Ascending aorta (tissue), 2 donors: ENCODE measurements at regions not wholly inside any gene's neighbourhood (a gene's known extent, or its start where the extent isn't known, plus 50 kb on each side); places are given as distances from the start of the nearest gene placed in this dataset.

Experiments used
- DNase-seq, 2 donors: peaks; one replicate each; pipeline ENCODE4 v3.0.0-alpha.2; 2019; ENCODE audit warnings: low spot score in 2 of 2
- H3K27ac ChIP-seq, 2 donors: fragments of 200-600 bp; sonication (generic); one replicate each; pipeline ENCODE4 v1.5.1; 2016 to 2017; ENCODE audit warnings: mild to moderate bottlenecking in 1 of 2
- H3K27me3 ChIP-seq: fragments of 200-600 bp; sonication (generic); one replicate; pipeline ENCODE4 v1.5.1; 2017
- H3K36me3 ChIP-seq, 2 donors: fragments of 200-600 bp; sonication (generic); one replicate each; pipeline ENCODE4 v1.5.1; 2016
- H3K4me1 ChIP-seq, 2 donors: fragments of 200-600 bp; sonication (generic); one replicate each; pipeline ENCODE4 v1.5.1; 2016 to 2017; ENCODE audit warnings: mild to moderate bottlenecking in 1 of 2
- H3K4me3 ChIP-seq, 2 donors: fragments of 200-600 bp; sonication (generic); one replicate each; pipeline ENCODE4 v1.5.1; 2016 to 2017; ENCODE audit warnings: mild to moderate bottlenecking in 1 of 2
- H3K9me3 ChIP-seq, 2 donors: fragments of 200-600 bp; sonication (generic); one replicate each; pipeline ENCODE4 v1.5.1; 2016
- CTCF ChIP-seq, 3 experiments: fragments of 200-600 bp in 2 of 3; fragments of 450-650 bp in 1 of 3; sonication (generic) in 2 of 3; IDR thresholded peaks; one replicate each; pipeline ENCODE4 v1.5.1; 2016 to 2019; ENCODE audit warnings: antibody characterized with exemption in 3 of 3, mild to moderate bottlenecking in 1 of 3, moderate library complexity in 1 of 3
- intact Hi-C: fragments of 100-400 bp; cut with DNase I; formaldehyde crosslinking; loops from one replicate; pipeline ENCODE4 v1.15.1; 2023

- Histone ChIP-seq H3K27ac (no peak overlapping the region), H3K36me3 (no peaks in the 10 kb centered on the region), H3K4me1 (no peaks in the 10 kb centered on the region), H3K27me3 (no peaks in the 10 kb centered on the region), H3K9me3 (no peaks in the 10 kb centered on the region), H3K4me3 (no peak overlapping the region)
- intact Hi-C loops: no loop called here
- no peak for DNase-seq
- no peak for TF ChIP-seq CTCF (IDR thresholded peaks at IDR 0.05)
Measured at GRCh38 chr16:79426663-79427062, 173.9 kb downstream of the MAF start.

DNA sequence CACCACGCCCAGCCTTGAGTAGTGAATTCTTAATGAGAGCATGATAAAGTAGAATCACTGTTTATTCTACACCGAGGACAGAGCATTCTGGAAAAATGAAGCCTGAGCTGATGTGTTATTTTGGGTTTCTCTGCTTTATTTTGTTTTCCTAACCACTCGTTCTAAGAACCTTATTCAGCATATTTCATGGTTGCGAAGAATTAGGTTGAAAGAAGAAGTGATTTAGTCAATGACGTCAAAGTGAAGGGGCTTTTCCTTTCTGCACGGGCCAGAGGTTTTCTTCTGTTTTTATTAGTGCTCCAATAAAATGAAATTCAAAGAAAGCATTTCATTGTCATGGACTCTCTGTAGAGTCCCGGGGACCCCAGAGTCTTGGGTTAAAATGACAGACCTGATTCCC, 178.5 kb downstream of the MAF start:
- no peaks in the 10 kb centered on the region for H3K27me3 ChIP-seq
- no peak for DNase-seq
- no peaks in the 10 kb centered on the region for H3K36me3 ChIP-seq
- H3K27ac ChIP-seq: no peak overlapping the region
- no peak overlapping the region for H3K4me3 ChIP-seq
- H3K9me3 ChIP-seq: no peaks in the 10 kb centered on the region
- intact Hi-C loops: no loop called here
- H3K4me1 ChIP-seq: no peaks in the 10 kb centered on the region
- no peak for TF ChIP-seq CTCF (IDR thresholded peaks at IDR 0.05)

DNA sequence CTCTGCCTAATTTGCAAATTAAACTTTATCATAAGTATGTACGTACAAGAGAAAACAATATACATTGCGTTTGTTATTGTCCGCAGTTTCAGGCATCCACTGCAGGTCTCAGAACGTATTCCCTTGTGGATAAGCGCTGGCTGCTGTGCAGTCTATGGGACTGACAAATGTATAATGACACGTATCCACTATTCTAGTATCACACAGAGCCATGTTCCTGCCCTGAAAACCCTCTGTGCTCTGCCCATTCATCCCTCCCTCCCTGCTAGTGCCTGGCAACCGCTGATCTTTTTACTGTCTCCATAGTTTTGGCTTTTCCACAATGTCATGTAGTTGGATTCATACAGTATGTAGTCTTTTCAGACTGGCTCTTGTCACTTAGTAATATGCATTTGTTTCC, 179.4 kb downstream of the MAF start:
- intact Hi-C loops: no loop called here
- TF ChIP-seq CTCF (IDR thresholded peaks at IDR 0.05): no peak
- Histone ChIP-seq H3K27ac (no peak overlapping the region), H3K4me1 (no peaks in the 10 kb centered on the region), H3K4me3 (no peak overlapping the region), H3K27me3 (no peaks in the 10 kb centered on the region), H3K9me3 (no peaks in the 10 kb centered on the region), H3K36me3 (no peaks in the 10 kb centered on the region)
- no peak for DNase-seq

DNA sequence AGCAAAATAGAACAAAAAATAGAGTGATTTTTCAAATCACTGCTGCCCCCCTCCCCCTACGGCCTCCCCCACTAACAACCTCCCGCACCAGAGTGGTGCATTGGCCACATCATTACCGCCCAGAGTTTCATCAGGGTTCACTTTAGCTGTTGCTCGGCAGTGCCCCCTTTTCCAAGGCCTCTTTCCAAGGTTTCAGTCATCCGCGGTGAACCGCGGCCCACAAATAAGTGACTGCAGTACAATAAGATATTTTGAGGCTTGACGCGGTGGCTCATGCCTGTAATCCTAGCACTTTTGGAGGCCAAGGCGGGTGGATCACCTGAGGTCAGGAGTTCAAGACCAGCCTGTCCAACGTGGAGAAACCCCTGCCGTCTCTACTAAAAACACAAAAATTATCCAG, 180.0 kb downstream of the MAF start:
- H3K27ac ChIP-seq: no peak overlapping the region
- no peaks in the 10 kb centered on the region for H3K9me3 ChIP-seq
- no peak for DNase-seq
- no peak overlapping the region for H3K4me3 ChIP-seq
- no peaks in the 10 kb centered on the region for H3K27me3 ChIP-seq
- TF ChIP-seq CTCF (IDR thresholded peaks at IDR 0.05): no peak
- no peaks in the 10 kb centered on the region for H3K4me1 ChIP-seq
- intact Hi-C loops: no loop called here
- H3K36me3 ChIP-seq: no peaks in the 10 kb centered on the region

DNA sequence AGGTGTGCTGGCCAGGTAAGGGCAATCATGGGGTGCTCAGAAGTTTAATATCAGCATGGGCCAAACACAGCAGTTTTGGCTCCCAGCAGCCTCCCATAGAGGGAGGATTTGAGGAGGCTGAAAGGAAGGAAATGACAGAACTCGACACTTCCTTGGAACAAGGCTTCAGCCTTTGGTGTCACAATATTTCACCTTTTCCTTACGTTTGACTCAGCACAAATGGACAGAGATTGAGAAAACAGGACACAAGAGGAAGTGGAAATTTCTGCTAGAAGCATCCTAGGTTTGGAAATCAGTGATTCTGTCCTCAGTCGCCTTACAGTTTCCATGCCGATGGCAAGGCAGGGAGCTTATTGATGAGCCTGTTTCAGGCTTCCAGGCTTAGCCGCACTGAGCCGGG, 181.4 kb downstream of the MAF start:
- H3K27me3 ChIP-seq: no peaks in the 10 kb centered on the region
- H3K4me1 ChIP-seq: no peaks in the 10 kb centered on the region
- intact Hi-C loops: no loop called here
- no peak overlapping the region for H3K27ac ChIP-seq
- no peak for TF ChIP-seq CTCF (IDR thresholded peaks at IDR 0.05)
- H3K4me3 ChIP-seq: no peak overlapping the region
- no peak for DNase-seq
- no peaks in the 10 kb centered on the region for H3K9me3 ChIP-seq
- H3K36me3 ChIP-seq: no peaks in the 10 kb centered on the region

- no peak for TF ChIP-seq CTCF (IDR thresholded peaks at IDR 0.05)
- Histone ChIP-seq H3K36me3 (no peaks in the 10 kb centered on the region), H3K4me3 (no peak overlapping the region), H3K27ac (no peak overlapping the region), H3K4me1 (no peaks in the 10 kb centered on the region), H3K9me3 (no peaks in the 10 kb centered on the region), H3K27me3 (no peaks in the 10 kb centered on the region)
- DNase-seq: no peak
- intact Hi-C loops: no loop called here
Measured at GRCh38 chr16:79417601-79418008, 182.9 kb downstream of the MAF start.
